IMR-90 (cell line): ENCODE measurements at regions not wholly inside any gene's neighbourhood (a gene's known extent, or its start where the extent isn't known, plus 50 kb on each side); places are given as distances from the start of the nearest gene placed in this dataset.

Experiments
- BHLHE40 ChIP-seq: fragments of 150-350 bp; IDR thresholded peaks from 2 replicates; pipeline ENCODE4 v1.6.1; 2016; ENCODE audit warnings: mild to moderate bottlenecking, low read depth, low read length
- CEBPB ChIP-seq: IDR thresholded peaks from 2 replicates; pipeline ENCODE4 v1.6.1; 2012; ENCODE audit warnings: low read depth, low read length, improper control_type of control experiment
- CHD1 ChIP-seq: IDR thresholded peaks from 2 replicates; pipeline ENCODE4 v1.6.1; 2012; ENCODE audit warnings: low read depth, low read length, improper control_type of control experiment
- MXI1 ChIP-seq: IDR thresholded peaks from 2 replicates; pipeline ENCODE4 v1.6.1; 2012; ENCODE audit warnings: low read depth, mild to moderate bottlenecking, low read length, moderate library complexity, borderline replicate concordance
- POLR2A ChIP-seq: IDR thresholded peaks from 2 replicates; pipeline ENCODE4 v1.6.1; 2012; ENCODE audit warnings: mild to moderate bottlenecking, low read depth, low read length
- RAD21 ChIP-seq: IDR thresholded peaks from 2 replicates; pipeline ENCODE4 v1.6.1; 2012; ENCODE audit warnings: low read length, improper control_type of control experiment
- RFX5 ChIP-seq: IDR thresholded peaks from 2 replicates; pipeline ENCODE4 v1.8.0; 2012; ENCODE audit warnings: low read depth, mild to moderate bottlenecking, low read length, moderate library complexity
- SMC3 ChIP-seq: fragments of 150-350 bp; IDR thresholded peaks from 2 replicates; pipeline ENCODE4 v1.6.1; 2016; ENCODE audit warnings: low read depth, mild to moderate bottlenecking, antibody characterized with exemption, low read length, moderate library complexity
- TF ChIP-seq, protein P1 (sequence below): conservative IDR thresholded peaks from 2 replicates; pipeline ENCODE4 v1.5.1; 2012; ENCODE audit warnings: mild to moderate bottlenecking, low read depth, low read length, improper control_type of control experiment
- TF ChIP-seq, protein P2 (sequence below): fragments of 150-350 bp; IDR thresholded peaks from 2 replicates; pipeline ENCODE4 v1.6.1; 2017; ENCODE audit warnings: mild to moderate bottlenecking, antibody characterized with exemption, low read length, low read depth

DNA sequence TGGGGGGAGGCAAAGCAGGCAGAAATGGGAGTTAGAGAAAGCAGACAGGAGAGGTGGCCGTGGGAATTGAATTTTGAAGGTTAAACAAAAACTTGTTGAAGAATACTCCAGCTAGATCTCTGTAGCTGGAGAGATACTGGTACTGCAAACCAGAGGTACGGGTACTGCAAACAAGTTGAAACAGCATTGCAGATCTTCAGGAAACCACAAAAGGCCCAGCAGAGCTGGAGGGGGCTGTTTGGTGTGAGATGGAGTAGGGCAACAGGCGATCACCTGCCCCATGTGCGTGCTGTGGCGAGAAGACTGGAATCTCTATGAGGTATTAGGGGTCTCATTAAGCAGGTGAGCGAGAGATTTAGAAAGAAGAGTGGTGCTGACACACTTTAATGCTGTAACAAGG lies 77.7 kb upstream of the RGS4 start:
- TF ChIP-seq RAD21 (no peak), MXI1 (no peak), POLR2A (no peak), RFX5 (no peak), CEBPB (no peak), SMC3 (no peak), CHD1 (no peak), BHLHE40 (no peak)
- TF ChIP-seq, protein P1, sequence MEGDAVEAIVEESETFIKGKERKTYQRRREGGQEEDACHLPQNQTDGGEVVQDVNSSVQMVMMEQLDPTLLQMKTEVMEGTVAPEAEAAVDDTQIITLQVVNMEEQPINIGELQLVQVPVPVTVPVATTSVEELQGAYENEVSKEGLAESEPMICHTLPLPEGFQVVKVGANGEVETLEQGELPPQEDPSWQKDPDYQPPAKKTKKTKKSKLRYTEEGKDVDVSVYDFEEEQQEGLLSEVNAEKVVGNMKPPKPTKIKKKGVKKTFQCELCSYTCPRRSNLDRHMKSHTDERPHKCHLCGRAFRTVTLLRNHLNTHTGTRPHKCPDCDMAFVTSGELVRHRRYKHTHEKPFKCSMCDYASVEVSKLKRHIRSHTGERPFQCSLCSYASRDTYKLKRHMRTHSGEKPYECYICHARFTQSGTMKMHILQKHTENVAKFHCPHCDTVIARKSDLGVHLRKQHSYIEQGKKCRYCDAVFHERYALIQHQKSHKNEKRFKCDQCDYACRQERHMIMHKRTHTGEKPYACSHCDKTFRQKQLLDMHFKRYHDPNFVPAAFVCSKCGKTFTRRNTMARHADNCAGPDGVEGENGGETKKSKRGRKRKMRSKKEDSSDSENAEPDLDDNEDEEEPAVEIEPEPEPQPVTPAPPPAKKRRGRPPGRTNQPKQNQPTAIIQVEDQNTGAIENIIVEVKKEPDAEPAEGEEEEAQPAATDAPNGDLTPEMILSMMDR, result no peak
- TF ChIP-seq, protein P2, sequence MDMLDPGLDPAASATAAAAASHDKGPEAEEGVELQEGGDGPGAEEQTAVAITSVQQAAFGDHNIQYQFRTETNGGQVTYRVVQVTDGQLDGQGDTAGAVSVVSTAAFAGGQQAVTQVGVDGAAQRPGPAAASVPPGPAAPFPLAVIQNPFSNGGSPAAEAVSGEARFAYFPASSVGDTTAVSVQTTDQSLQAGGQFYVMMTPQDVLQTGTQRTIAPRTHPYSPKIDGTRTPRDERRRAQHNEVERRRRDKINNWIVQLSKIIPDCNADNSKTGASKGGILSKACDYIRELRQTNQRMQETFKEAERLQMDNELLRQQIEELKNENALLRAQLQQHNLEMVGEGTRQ, result no peak
